Nephron progenitor cell (in vitro differentiated cells): ENCODE measurements at regions not wholly inside any gene's neighbourhood (a gene's known extent, or its start where the extent isn't known, plus 50 kb on each side); places are given as distances from the start of the nearest gene placed in this dataset.

Experiments
- DNase-seq: peaks from one replicate; pipeline ENCODE4 v3.0.0; 2021
- H3K27ac Mint-ChIP-seq: 2 replicates; pipeline ENCODE4 v1.8.0; 2021; ENCODE audit warnings: mild to moderate bottlenecking, moderate library complexity, mixed read lengths
- H3K27me3 Mint-ChIP-seq: 2 replicates; pipeline ENCODE4 v1.8.0; 2021; ENCODE audit warnings: mild to moderate bottlenecking, low read depth, mixed read lengths; ENCODE audit not compliant: poor library complexity
- H3K36me3 Mint-ChIP-seq: 2 replicates; pipeline ENCODE4 v1.8.0; 2021; ENCODE audit warnings: low read depth, mixed read lengths
- H3K4me1 Mint-ChIP-seq: 2 replicates; pipeline ENCODE4 v1.8.0; 2021; ENCODE audit warnings: mixed read lengths
- H3K4me3 Mint-ChIP-seq: 2 replicates; pipeline ENCODE4 v1.8.0; 2021; ENCODE audit warnings: mild to moderate bottlenecking, moderate library complexity, mixed read lengths
- H3K9me3 Mint-ChIP-seq: 2 replicates; pipeline ENCODE4 v1.8.0; 2021; ENCODE audit warnings: mild to moderate bottlenecking, moderate library complexity, mixed read lengths
- CTCF ChIP-seq: fragments of 200-600 bp; sonication (generic); IDR thresholded peaks from 2 replicates; pipeline ENCODE4 v1.5.0; 2021; ENCODE audit warnings: antibody characterized with exemption

- no peak overlapping the region for H3K27ac Mint-ChIP-seq
- no peaks in the 10 kb centered on the region for H3K36me3 Mint-ChIP-seq
- H3K4me1 Mint-ChIP-seq, result no peaks in the 10 kb centered on the region
- H3K4me3 Mint-ChIP-seq, result no peak overlapping the region
- peaks cover 2% of the 10 kb centered on the region for H3K27me3 Mint-ChIP-seq
- no peak for TF ChIP-seq CTCF
- no peaks in the 10 kb centered on the region for H3K9me3 Mint-ChIP-seq
- no peak for DNase-seq
Measured at GRCh38 chr4:188697243-188697642, 558.0 kb downstream of the TRIML1 start.

- Mint-ChIP-seq H3K9me3 (no peaks in the 10 kb centered on the region), H3K27me3 (no peaks in the 10 kb centered on the region), H3K4me3 (no peak overlapping the region), H3K4me1 (no peaks in the 10 kb centered on the region), H3K27ac (no peak overlapping the region), H3K36me3 (no peaks in the 10 kb centered on the region)
- no peak for TF ChIP-seq CTCF
- DNase-seq, result no peak
Measured at GRCh38 chr4:188701952-188702351, 562.7 kb downstream of the TRIML1 start.

GRCh38 chr4:188704288-188704687, 565.0 kb downstream of the TRIML1 start:
- H3K4me3 Mint-ChIP-seq, result no peak overlapping the region
- no peaks in the 10 kb centered on the region for H3K9me3 Mint-ChIP-seq
- H3K4me1 Mint-ChIP-seq, result no peaks in the 10 kb centered on the region
- no peaks in the 10 kb centered on the region for H3K27me3 Mint-ChIP-seq
- no peaks in the 10 kb centered on the region for H3K36me3 Mint-ChIP-seq
- no peak for TF ChIP-seq CTCF
- no peak overlapping the region for H3K27ac Mint-ChIP-seq
- DNase-seq, result no peak

GRCh38 chr4:188707036-188707435, 567.8 kb downstream of the TRIML1 start:
- H3K27me3 Mint-ChIP-seq, result no peaks in the 10 kb centered on the region
- no peak overlapping the region for H3K27ac Mint-ChIP-seq
- H3K4me3 Mint-ChIP-seq, result no peak overlapping the region
- H3K4me1 Mint-ChIP-seq, result no peaks in the 10 kb centered on the region
- no peak for TF ChIP-seq CTCF
- H3K36me3 Mint-ChIP-seq, result no peaks in the 10 kb centered on the region
- DNase-seq, result no peak
- no peaks in the 10 kb centered on the region for H3K9me3 Mint-ChIP-seq

- no peak overlapping the region for H3K27ac Mint-ChIP-seq
- H3K27me3 Mint-ChIP-seq, result no peaks in the 10 kb centered on the region
- no peak for TF ChIP-seq CTCF
- H3K36me3 Mint-ChIP-seq, result no peaks in the 10 kb centered on the region
- DNase-seq, result no peak
- no peak overlapping the region for H3K4me3 Mint-ChIP-seq
- H3K4me1 Mint-ChIP-seq, result no peaks in the 10 kb centered on the region
- no peaks in the 10 kb centered on the region for H3K9me3 Mint-ChIP-seq
Measured at GRCh38 chr4:188714501-188714900, 575.3 kb downstream of the TRIML1 start.

GRCh38 chr4:188714907-188715306, 575.7 kb downstream of the TRIML1 start:
- H3K4me3 Mint-ChIP-seq, result no peak overlapping the region
- H3K27ac Mint-ChIP-seq, result no peak overlapping the region
- H3K36me3 Mint-ChIP-seq, result no peaks in the 10 kb centered on the region
- no peak for TF ChIP-seq CTCF
- no peaks in the 10 kb centered on the region for H3K27me3 Mint-ChIP-seq
- no peaks in the 10 kb centered on the region for H3K4me1 Mint-ChIP-seq
- no peaks in the 10 kb centered on the region for H3K9me3 Mint-ChIP-seq
- DNase-seq, result no peak
